ENCODE measurements at regions not wholly inside any gene's neighbourhood (a gene's known extent, or its start where the extent isn't known, plus 50 kb on each side); places are given as distances from the start of the nearest gene placed in this dataset.

- no peak for DNase-seq (ENCODE audit: extremely low read depth, low read depth)
- no peak for TF ChIP-seq CTCF (IDR thresholded peaks at IDR 0.05; ENCODE audit: low read depth, low read length)
Observed at GRCh38 chr3:27779176-27779575, 57.1 kb upstream of the EOMES start.

GRCh38 chr3:27789420-27789819 is 67.3 kb upstream of the EOMES start:
- no peak for DNase-seq (ENCODE audit: extremely low read depth, low read depth)
- no peak for TF ChIP-seq CTCF (IDR thresholded peaks at IDR 0.05; ENCODE audit: low read depth, low read length)

- TF ChIP-seq CTCF (IDR thresholded peaks at IDR 0.05; ENCODE audit: low read depth, low read length) = no peak
- no peak for DNase-seq (ENCODE audit: extremely low read depth, low read depth)
Observed at GRCh38 chr3:27791956-27792355, 69.8 kb upstream of the EOMES start.

GRCh38 chr3:27792869-27793268 is 70.7 kb upstream of the EOMES start:
- TF ChIP-seq CTCF (IDR thresholded peaks at IDR 0.05; ENCODE audit: low read depth, low read length) = no peak
- no peak for DNase-seq (ENCODE audit: extremely low read depth, low read depth)

GRCh38 chr3:27794211-27794610 is 72.1 kb upstream of the EOMES start:
- DNase-seq (ENCODE audit: extremely low read depth, low read depth) = no peak
- no peak for TF ChIP-seq CTCF (IDR thresholded peaks at IDR 0.05; ENCODE audit: low read depth, low read length)

GRCh38 chr3:27796365-27796875 is 74.3 kb upstream of the EOMES start:
- TF ChIP-seq CTCF (IDR thresholded peaks at IDR 0.05; ENCODE audit: low read depth, low read length) = no peak

GRCh38 chr3:27797773-27798172 is 75.7 kb upstream of the EOMES start:
- DNase-seq (ENCODE audit: extremely low read depth, low read depth) = no peak
- no peak for TF ChIP-seq CTCF (IDR thresholded peaks at IDR 0.05; ENCODE audit: low read depth, low read length)

More at GRCh38 chr3:27796365-27796875, 74.3 kb upstream of the EOMES start:
- no peak for DNase-seq (ENCODE audit: extremely low read depth, low read depth)

Measured in AG09319 (cell line).